Ovary (tissue), 3 donors: ENCODE measurements at regions not wholly inside any gene's neighbourhood (a gene's known extent, or its start where the extent isn't known, plus 50 kb on each side); places are given as distances from the start of the nearest gene placed in this dataset.

Experiments
- EP300 ChIP-seq: sonication (generic); formaldehyde crosslinking; IDR thresholded peaks from one replicate; pipeline ENCODE4 v1.6.1; 2017; ENCODE audit warnings: antibody characterized with exemption
- POLR2A ChIP-seq: fragments of 450-650 bp; IDR thresholded peaks from one replicate; pipeline ENCODE4 v1.6.1; 2017; ENCODE audit warnings: antibody characterized with exemption, mild to moderate bottlenecking, moderate library complexity
- TF ChIP-seq, protein P1 (sequence below), 3 donors: fragments of 450-650 bp in 2 of 3; fragments of 200-600 bp in 1 of 3; IDR thresholded peaks; one replicate each; pipeline versions ENCODE4 v1.5.1 to v1.8.0; 2016 to 2022; ENCODE audit warnings: antibody characterized with exemption in 3 of 3, mild to moderate bottlenecking in 1 of 3
- donor health status: DM: no; HTN: no; CAD: no.

DNA sequence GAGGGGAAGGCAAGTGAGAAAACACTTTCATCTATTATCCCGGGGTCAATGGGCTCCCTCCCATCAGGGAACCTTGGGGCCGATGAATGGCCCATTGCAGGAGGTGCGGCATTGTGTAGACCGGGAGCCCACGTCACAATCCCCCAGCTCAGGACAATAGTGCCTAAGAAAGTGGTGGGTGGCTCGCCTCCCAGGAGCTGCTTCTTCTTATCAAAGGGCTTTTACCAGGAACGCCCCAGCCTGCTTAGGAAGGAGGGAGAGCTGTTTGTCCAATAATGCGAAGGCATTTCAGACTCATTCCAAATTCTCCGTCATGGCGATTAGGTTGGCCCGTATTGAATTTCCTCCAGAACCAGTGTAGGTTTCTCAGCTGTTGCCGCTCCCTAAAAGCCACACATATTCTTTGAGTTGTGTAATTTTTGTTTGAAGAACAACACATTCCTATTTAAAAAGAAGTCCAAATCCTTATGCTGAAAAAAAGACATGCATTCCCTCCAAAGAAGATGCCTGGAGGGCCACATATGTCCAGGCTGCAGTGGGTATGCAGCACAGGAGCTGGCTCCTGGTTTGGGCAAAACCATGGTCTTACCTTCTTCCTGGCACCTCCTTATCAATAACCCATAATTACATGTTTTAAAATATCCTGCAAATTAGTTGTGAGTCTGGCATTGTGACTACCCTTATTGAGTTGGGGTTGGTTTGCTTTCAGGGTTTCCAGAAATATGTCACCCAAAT lies 264.7 kb downstream of the MYCN start:
- TF ChIP-seq, protein P1, sequence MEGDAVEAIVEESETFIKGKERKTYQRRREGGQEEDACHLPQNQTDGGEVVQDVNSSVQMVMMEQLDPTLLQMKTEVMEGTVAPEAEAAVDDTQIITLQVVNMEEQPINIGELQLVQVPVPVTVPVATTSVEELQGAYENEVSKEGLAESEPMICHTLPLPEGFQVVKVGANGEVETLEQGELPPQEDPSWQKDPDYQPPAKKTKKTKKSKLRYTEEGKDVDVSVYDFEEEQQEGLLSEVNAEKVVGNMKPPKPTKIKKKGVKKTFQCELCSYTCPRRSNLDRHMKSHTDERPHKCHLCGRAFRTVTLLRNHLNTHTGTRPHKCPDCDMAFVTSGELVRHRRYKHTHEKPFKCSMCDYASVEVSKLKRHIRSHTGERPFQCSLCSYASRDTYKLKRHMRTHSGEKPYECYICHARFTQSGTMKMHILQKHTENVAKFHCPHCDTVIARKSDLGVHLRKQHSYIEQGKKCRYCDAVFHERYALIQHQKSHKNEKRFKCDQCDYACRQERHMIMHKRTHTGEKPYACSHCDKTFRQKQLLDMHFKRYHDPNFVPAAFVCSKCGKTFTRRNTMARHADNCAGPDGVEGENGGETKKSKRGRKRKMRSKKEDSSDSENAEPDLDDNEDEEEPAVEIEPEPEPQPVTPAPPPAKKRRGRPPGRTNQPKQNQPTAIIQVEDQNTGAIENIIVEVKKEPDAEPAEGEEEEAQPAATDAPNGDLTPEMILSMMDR (IDR thresholded peaks at IDR 0.05): no peak
- TF ChIP-seq POLR2A (no peak), EP300 (no peak)
